Ishikawa (cell line): ENCODE measurements at regions not wholly inside any gene's neighbourhood (a gene's known extent, or its start where the extent isn't known, plus 50 kb on each side); places are given as distances from the start of the nearest gene placed in this dataset.

Source experiments
- CEBPB ChIP-seq: IDR thresholded peaks from 2 replicates; pipeline ENCODE4 v1.6.1; 2012
- EP300 ChIP-seq: IDR thresholded peaks from 2 replicates; pipeline ENCODE4 v1.6.1; 2012; ENCODE audit warnings: borderline replicate concordance
- TEAD4 ChIP-seq: IDR thresholded peaks from 2 replicates; pipeline ENCODE4 v1.6.1; 2012

GRCh38 chr13:61142506-61142905, 273.1 kb downstream of the PCDH20 start:
- TF ChIP-seq EP300 (no peak), CEBPB (no peak), TEAD4 (no peak)
